ENCODE measurements at regions not wholly inside any gene's neighbourhood (a gene's known extent, or its start where the extent isn't known, plus 50 kb on each side); places are given as distances from the start of the nearest gene placed in this dataset.

- WGBS (ENCODE audit: low lambda C conversion rate, missing lambda C conversion rate), result 91% methylated on average over 4 of the region's 4 CpGs
- H3K4me2 ChIP-seq, result no peak overlapping the region
These were observed 49.7 kb upstream of the LMO4 start for GRCh38 chr1:87278825-87279535.

More at GRCh38 chr1:87278825-87279535, 49.7 kb upstream of the LMO4 start:
- no peaks in the 10 kb centered on the region for H4K20me1 ChIP-seq (ENCODE audit: insufficient read depth, poor library complexity, severe bottlenecking)
- H3K36me3 ChIP-seq (replicated peaks; ENCODE audit: insufficient read depth, low read depth), result no peaks in the 10 kb centered on the region
- no peak overlapping the region for H3K4me3 ChIP-seq
- H3K27me3 ChIP-seq, result no peaks in the 10 kb centered on the region
- TF ChIP-seq CTCF (IDR thresholded peaks at IDR 0.05; ENCODE audit: poor library complexity), result no peak
- DNase-seq (ENCODE audit: low spot score), result no peak
- no peaks in the 10 kb centered on the region for H3K4me1 ChIP-seq (ENCODE audit: insufficient read depth)
- no peaks in the 10 kb centered on the region for H3K9me3 ChIP-seq (ENCODE audit: low read depth)
- H2AFZ ChIP-seq, result no peak overlapping the region
- no peak overlapping the region for H3K27ac ChIP-seq
- H3K79me2 ChIP-seq, result no peaks in the 10 kb centered on the region
- H3K9me2 ChIP-seq (replicated peaks; ENCODE audit: insufficient read depth), result no peaks in the 10 kb centered on the region

All from hepatocyte (in vitro differentiated cells).